ENCODE measurements at regions not wholly inside any gene's neighbourhood (a gene's known extent, or its start where the extent isn't known, plus 50 kb on each side); places are given as distances from the start of the nearest gene placed in this dataset.

- TF ChIP-seq CTCF (IDR thresholded peaks at IDR 0.05; ENCODE audit: insufficient read depth, low read depth, low read length) (no peak), EZH2 (IDR thresholded peaks at IDR 0.05; ENCODE audit: insufficient read depth, low read length) (no peak)
These were observed 1426.9 kb upstream of the ACVR2A start for GRCh38 chr2:146417942-146418341.

Measured in astrocyte (in vitro differentiated cells and primary cell).